WERI-Rb-1 (cell line): ENCODE measurements at regions not wholly inside any gene's neighbourhood (a gene's known extent, or its start where the extent isn't known, plus 50 kb on each side); places are given as distances from the start of the nearest gene placed in this dataset.

Experiments
- DNase-seq: peaks from one replicate; pipeline ENCODE4 v3.0.0-alpha.2; 2020
- H3K27ac ChIP-seq: fragments of 250-450 bp; sonication (Bioruptor Pico); 2 replicates; pipeline ENCODE4 v1.5.1; 2020; ENCODE audit warnings: mild to moderate bottlenecking, moderate library complexity
- H3K27me3 ChIP-seq: fragments of 250-450 bp; sonication (Bioruptor Pico); 2 replicates; pipeline ENCODE4 v1.5.1; 2021; ENCODE audit warnings: mild to moderate bottlenecking, low read depth, moderate library complexity; ENCODE audit not compliant: insufficient read depth, severe bottlenecking
- H3K36me3 ChIP-seq: fragments of 250-450 bp; sonication (Bioruptor Pico); 2 replicates; pipeline ENCODE4 v1.5.1; 2020; ENCODE audit warnings: mild to moderate bottlenecking, moderate library complexity
- H3K4me3 ChIP-seq: 2 replicates; pipeline ENCODE4 v1.5.1; 2011; ENCODE audit warnings: low read depth, mild to moderate bottlenecking, control low read depth, low read length
- H3K9me3 ChIP-seq: fragments of 250-450 bp; sonication (Bioruptor Pico); 2 replicates; pipeline ENCODE4 v1.5.1; 2021; ENCODE audit warnings: mild to moderate bottlenecking, moderate library complexity; ENCODE audit not compliant: severe bottlenecking
- TF ChIP-seq, protein P1 (sequence below): IDR thresholded peaks from 2 replicates; pipeline ENCODE4 v1.5.1; 2011; ENCODE audit warnings: low read depth, mild to moderate bottlenecking, control low read depth, inconsistent platforms, low read length

GRCh38 chr20:7773511-7773910, 166.7 kb downstream of the HAO1 start:
- Histone ChIP-seq H3K9me3 (peaks cover 6% of the 10 kb centered on the region), H3K4me3 (no peak overlapping the region), H3K27me3 (no peaks in the 10 kb centered on the region), H3K27ac (no peak overlapping the region), H3K36me3 (no peaks in the 10 kb centered on the region)
- TF ChIP-seq, protein P1, sequence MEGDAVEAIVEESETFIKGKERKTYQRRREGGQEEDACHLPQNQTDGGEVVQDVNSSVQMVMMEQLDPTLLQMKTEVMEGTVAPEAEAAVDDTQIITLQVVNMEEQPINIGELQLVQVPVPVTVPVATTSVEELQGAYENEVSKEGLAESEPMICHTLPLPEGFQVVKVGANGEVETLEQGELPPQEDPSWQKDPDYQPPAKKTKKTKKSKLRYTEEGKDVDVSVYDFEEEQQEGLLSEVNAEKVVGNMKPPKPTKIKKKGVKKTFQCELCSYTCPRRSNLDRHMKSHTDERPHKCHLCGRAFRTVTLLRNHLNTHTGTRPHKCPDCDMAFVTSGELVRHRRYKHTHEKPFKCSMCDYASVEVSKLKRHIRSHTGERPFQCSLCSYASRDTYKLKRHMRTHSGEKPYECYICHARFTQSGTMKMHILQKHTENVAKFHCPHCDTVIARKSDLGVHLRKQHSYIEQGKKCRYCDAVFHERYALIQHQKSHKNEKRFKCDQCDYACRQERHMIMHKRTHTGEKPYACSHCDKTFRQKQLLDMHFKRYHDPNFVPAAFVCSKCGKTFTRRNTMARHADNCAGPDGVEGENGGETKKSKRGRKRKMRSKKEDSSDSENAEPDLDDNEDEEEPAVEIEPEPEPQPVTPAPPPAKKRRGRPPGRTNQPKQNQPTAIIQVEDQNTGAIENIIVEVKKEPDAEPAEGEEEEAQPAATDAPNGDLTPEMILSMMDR = no peak
- DNase-seq = no peak

DNA sequence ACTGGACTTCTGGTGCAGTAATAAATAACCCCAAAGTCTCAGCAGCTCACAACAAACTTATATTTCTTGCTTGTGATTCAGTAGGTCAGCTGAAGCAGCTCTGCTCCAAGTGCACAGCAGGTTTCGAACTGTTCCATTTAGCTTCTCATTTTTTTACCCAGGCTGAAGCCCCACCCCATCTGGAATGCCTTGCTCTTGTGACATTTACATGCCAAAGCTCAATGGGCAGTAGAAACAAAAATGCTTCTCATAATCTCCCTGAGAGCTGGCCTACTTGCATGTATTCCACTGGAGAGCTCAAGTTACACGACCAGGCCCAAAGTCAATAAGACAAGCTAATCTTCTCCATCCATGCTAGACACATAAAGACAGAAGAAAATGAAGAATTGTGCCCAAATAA, 165.2 kb downstream of the HAO1 start:
- no peaks in the 10 kb centered on the region for H3K27me3 ChIP-seq
- no peak overlapping the region for H3K4me3 ChIP-seq
- peaks cover 6% of the 10 kb centered on the region for H3K9me3 ChIP-seq
- DNase-seq = no peak
- H3K27ac ChIP-seq = no peak overlapping the region
- TF ChIP-seq, protein P1 = no peak
- H3K36me3 ChIP-seq = no peaks in the 10 kb centered on the region

DNA sequence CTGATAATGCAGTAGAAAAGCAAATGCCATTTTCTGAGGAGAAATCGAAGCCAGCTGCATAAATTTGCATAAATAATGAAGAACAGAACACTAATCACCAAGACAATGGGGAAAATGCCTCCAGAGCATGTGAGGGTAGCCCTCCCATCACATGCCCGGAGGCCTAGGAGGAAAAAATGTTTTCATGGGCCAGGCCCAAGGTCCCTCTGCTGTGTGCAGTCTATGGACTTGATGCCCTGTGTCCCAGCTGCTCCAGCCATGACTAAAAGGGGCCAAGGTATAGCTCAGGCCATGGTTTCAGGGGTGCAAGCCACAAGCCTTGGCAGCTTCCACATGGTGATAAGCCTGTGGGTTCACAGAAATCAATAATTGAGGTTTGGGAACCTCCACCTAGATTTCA, 164.1 kb downstream of the HAO1 start:
- Histone ChIP-seq H3K36me3 (no peaks in the 10 kb centered on the region), H3K27me3 (no peaks in the 10 kb centered on the region), H3K27ac (no peak overlapping the region), H3K9me3 (peaks cover 6% of the 10 kb centered on the region), H3K4me3 (no peak overlapping the region)
- TF ChIP-seq, protein P1 = no peak
- no peak for DNase-seq

DNA sequence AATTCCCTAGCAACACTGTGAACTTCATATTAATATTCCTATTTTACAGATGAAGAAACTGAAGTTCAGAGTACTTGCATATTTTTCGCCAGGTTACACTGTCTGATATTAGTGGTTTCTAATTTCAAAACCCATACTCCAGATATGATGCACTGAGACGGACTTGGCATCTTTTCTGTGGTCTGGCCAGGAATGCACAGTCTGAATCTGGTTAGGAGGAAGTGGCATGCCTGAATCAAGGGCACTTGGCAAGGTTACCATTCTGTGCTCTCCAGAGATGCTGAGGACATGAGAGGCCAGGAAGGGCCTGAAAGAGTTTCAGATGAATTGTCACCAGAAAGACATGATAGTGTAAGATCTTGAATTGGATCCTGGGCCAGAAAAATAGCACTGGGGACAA, 150.1 kb downstream of the HAO1 start:
- DNase-seq = no peak
- Histone ChIP-seq H3K27me3 (no peaks in the 10 kb centered on the region), H3K9me3 (no peaks in the 10 kb centered on the region), H3K27ac (no peak overlapping the region), H3K4me3 (no peak overlapping the region), H3K36me3 (no peaks in the 10 kb centered on the region)
- TF ChIP-seq, protein P1 = no peak

- no peak for DNase-seq
- no peaks in the 10 kb centered on the region for H3K36me3 ChIP-seq
- no peaks in the 10 kb centered on the region for H3K27me3 ChIP-seq
- H3K4me3 ChIP-seq = no peak overlapping the region
- no peaks in the 10 kb centered on the region for H3K9me3 ChIP-seq
- TF ChIP-seq, protein P1 = no peak
- H3K27ac ChIP-seq = no peak overlapping the region
These were observed 147.9 kb downstream of the HAO1 start for GRCh38 chr20:7792150-7792869.

DNA sequence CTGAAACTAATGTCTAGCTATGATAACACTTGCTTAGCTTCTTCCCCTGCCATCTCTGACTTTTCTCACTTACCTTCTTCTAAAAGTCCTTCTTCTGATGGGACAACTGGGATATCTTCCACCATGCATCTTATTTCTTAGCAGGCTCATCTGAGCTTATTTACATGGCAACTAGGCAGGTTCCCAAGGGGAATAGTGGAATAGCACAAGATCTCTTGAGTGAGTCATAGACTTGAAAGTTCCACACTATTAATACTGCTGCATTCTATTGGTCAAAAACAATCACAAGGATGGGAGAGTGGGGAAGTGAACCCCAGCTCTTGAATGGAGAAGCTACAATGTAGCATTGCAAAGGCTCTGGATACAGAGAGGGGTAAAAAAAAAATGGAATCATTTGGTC, 142.1 kb downstream of the HAO1 start:
- DNase-seq = no peak
- Histone ChIP-seq H3K9me3 (no peaks in the 10 kb centered on the region), H3K4me3 (no peak overlapping the region), H3K36me3 (no peaks in the 10 kb centered on the region), H3K27me3 (no peaks in the 10 kb centered on the region), H3K27ac (no peak overlapping the region)
- TF ChIP-seq, protein P1 = no peak
